Endodermal cell (in vitro differentiated cells): ENCODE measurements at regions not wholly inside any gene's neighbourhood (a gene's known extent, or its start where the extent isn't known, plus 50 kb on each side); places are given as distances from the start of the nearest gene placed in this dataset.

Experiments
- DNase-seq: peaks from one replicate; pipeline ENCODE4 v3.0.0-alpha.2; 2017
- H3K27ac ChIP-seq: 2 replicates; pipeline ENCODE4 v1.5.1; 2013; ENCODE audit warnings: mild to moderate bottlenecking, low read depth, low read length, moderate library complexity
- H3K27me3 ChIP-seq: 2 replicates; pipeline ENCODE4 v1.6.1; 2013; ENCODE audit warnings: mild to moderate bottlenecking, low read length, moderate library complexity; ENCODE audit not compliant: insufficient read depth, control insufficient read depth, poor library complexity, severe bottlenecking
- H3K36me3 ChIP-seq: 2 replicates; pipeline ENCODE4 v1.7.0; 2013; ENCODE audit warnings: mild to moderate bottlenecking, low read length, moderate library complexity; ENCODE audit not compliant: control insufficient read depth, insufficient read depth
- H3K4me1 ChIP-seq: one replicate; pipeline ENCODE4 v1.7.0; 2013; ENCODE audit warnings: low read length; ENCODE audit not compliant: control insufficient read depth, insufficient read depth
- H3K4me3 ChIP-seq: 2 replicates; pipeline ENCODE4 v1.5.1; 2013; ENCODE audit warnings: mild to moderate bottlenecking, low read length, moderate library complexity
- H3K9ac ChIP-seq: 2 replicates; pipeline ENCODE4 v1.6.1; 2013; ENCODE audit warnings: mild to moderate bottlenecking, low read length, moderate library complexity; ENCODE audit not compliant: poor library complexity, severe bottlenecking; ENCODE audit errors: extremely low read depth
- H3K9me3 ChIP-seq: 2 replicates; pipeline ENCODE4 v1.6.1; 2013; ENCODE audit warnings: mild to moderate bottlenecking, low read length, moderate library complexity; ENCODE audit not compliant: control insufficient read depth
- H3K27ac Mint-ChIP-seq: 2 replicates; pipeline ENCODE4 v1.8.0; 2020; ENCODE audit warnings: mixed read lengths
- H3K27me3 Mint-ChIP-seq: 2 replicates; pipeline ENCODE4 v1.8.0; 2021; ENCODE audit warnings: mild to moderate bottlenecking, mixed read lengths; ENCODE audit not compliant: insufficient read depth
- H3K36me3 Mint-ChIP-seq: 2 replicates; pipeline ENCODE4 v1.8.0; 2020; ENCODE audit warnings: low read depth, mixed read lengths
- H3K4me1 Mint-ChIP-seq: 2 replicates; pipeline ENCODE4 v1.8.0; 2020; ENCODE audit warnings: mixed read lengths
- H3K4me3 Mint-ChIP-seq: 2 replicates; pipeline ENCODE4 v1.8.0; 2020; ENCODE audit warnings: mild to moderate bottlenecking, moderate library complexity, mixed read lengths
- H3K9me3 Mint-ChIP-seq: 2 replicates; pipeline ENCODE4 v1.8.0; 2020; ENCODE audit warnings: mild to moderate bottlenecking, mixed read lengths
- WGBS, 2 experiments: methylation state at CpG; one replicate each; pipeline versions ENCODE4 v1.1.5 to v1.1.7; 2013; ENCODE audit warnings: missing lambda C conversion rate in 2 of 2, mixed read lengths in 1 of 2; ENCODE audit not compliant: insufficient coverage in 1 of 2, insufficient read length in 1 of 2; 5-methylcytosine and 5-hydroxymethylcytosine counted together
- TF ChIP-seq, protein P1 (sequence below): fragments of 200-600 bp; sonication (generic); conservative IDR thresholded peaks from 2 replicates; pipeline ENCODE4 v1.5.0; 2021; ENCODE audit warnings: antibody characterized with exemption, mild to moderate bottlenecking

- no peak overlapping the region for H3K27ac Mint-ChIP-seq
- DNase-seq, result no peak
- no peak overlapping the region for H3K4me3 ChIP-seq
- no peaks in the 10 kb centered on the region for H3K4me1 ChIP-seq
- H3K9me3 ChIP-seq, result no peaks in the 10 kb centered on the region
- H3K36me3 ChIP-seq, result no peaks in the 10 kb centered on the region
- WGBS, 2 experiments, result 78 to 91% methylated on average over 3 to 4 of the region's 4 CpGs
- TF ChIP-seq, protein P1, sequence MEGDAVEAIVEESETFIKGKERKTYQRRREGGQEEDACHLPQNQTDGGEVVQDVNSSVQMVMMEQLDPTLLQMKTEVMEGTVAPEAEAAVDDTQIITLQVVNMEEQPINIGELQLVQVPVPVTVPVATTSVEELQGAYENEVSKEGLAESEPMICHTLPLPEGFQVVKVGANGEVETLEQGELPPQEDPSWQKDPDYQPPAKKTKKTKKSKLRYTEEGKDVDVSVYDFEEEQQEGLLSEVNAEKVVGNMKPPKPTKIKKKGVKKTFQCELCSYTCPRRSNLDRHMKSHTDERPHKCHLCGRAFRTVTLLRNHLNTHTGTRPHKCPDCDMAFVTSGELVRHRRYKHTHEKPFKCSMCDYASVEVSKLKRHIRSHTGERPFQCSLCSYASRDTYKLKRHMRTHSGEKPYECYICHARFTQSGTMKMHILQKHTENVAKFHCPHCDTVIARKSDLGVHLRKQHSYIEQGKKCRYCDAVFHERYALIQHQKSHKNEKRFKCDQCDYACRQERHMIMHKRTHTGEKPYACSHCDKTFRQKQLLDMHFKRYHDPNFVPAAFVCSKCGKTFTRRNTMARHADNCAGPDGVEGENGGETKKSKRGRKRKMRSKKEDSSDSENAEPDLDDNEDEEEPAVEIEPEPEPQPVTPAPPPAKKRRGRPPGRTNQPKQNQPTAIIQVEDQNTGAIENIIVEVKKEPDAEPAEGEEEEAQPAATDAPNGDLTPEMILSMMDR, result no peak
- H3K9ac ChIP-seq, result no peak overlapping the region
- no peaks in the 10 kb centered on the region for H3K27me3 ChIP-seq
- H3K4me1 Mint-ChIP-seq, result no peaks in the 10 kb centered on the region
- H3K27me3 Mint-ChIP-seq, result no peaks in the 10 kb centered on the region
- H3K36me3 Mint-ChIP-seq, result no peaks in the 10 kb centered on the region
- H3K9me3 Mint-ChIP-seq, result peaks cover 20% of the 10 kb centered on the region
- no peak overlapping the region for H3K27ac ChIP-seq
- no peak overlapping the region for H3K4me3 Mint-ChIP-seq
Observed at GRCh38 chr13:42466123-42466522, 107.8 kb upstream of the TNFSF11 start.

- no peaks in the 10 kb centered on the region for H3K4me1 ChIP-seq
- H3K36me3 ChIP-seq, result no peaks in the 10 kb centered on the region
- no peaks in the 10 kb centered on the region for H3K9me3 ChIP-seq
- no CpG with 5 or more reads among the region's 1 CpG for WGBS, 2 experiments
- H3K27me3 ChIP-seq, result no peaks in the 10 kb centered on the region
- no peaks in the 10 kb centered on the region for H3K36me3 Mint-ChIP-seq
- H3K27me3 Mint-ChIP-seq, result no peaks in the 10 kb centered on the region
- DNase-seq, result no peak
- H3K4me3 ChIP-seq, result no peak overlapping the region
- TF ChIP-seq, protein P1, result no peak
- H3K27ac Mint-ChIP-seq, result no peak overlapping the region
- no peaks in the 10 kb centered on the region for H3K4me1 Mint-ChIP-seq
- no peak overlapping the region for H3K4me3 Mint-ChIP-seq
- no peak overlapping the region for H3K27ac ChIP-seq
- H3K9me3 Mint-ChIP-seq, result peaks cover 18% of the 10 kb centered on the region
- H3K9ac ChIP-seq, result no peak overlapping the region
Observed at GRCh38 chr13:42466609-42467008, 107.3 kb upstream of the TNFSF11 start.

DNA sequence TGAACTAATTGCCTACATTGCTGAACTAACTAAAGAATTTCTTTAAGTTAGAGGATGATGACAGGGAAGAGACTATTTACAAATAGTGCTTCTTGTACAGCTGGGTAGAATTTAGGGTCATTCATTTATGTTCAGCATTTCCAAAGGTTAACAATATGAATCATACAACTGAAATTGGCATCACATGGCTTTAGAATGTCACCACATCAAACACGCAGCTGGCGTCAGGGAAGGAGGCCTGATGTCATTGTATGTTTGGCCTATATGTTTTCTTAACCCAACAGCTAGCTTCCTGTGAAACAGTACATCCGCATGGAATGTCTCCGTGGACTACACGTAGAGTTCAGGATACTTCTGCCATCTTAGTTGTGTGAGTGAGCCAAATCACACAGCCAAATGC is 99.0 kb upstream of the TNFSF11 start:
- Histone ChIP-seq H3K27ac (no peak overlapping the region), H3K9ac (no peak overlapping the region)
- WGBS, 2 experiments, result 87% methylated on average over 5 of the region's 5 CpGs; no CpG with 5 or more reads in 1 of the 2 experiments

More for the DNA sequence above, 99.0 kb upstream of the TNFSF11 start:
- H3K27ac Mint-ChIP-seq, result no peak overlapping the region
- Histone ChIP-seq H3K4me1 (no peaks in the 10 kb centered on the region), H3K9me3 (peaks cover 14% of the 10 kb centered on the region), H3K27me3 (no peaks in the 10 kb centered on the region), H3K36me3 (no peaks in the 10 kb centered on the region), H3K4me3 (no peak overlapping the region)
- H3K36me3 Mint-ChIP-seq, result no peaks in the 10 kb centered on the region
- peaks cover 2% of the 10 kb centered on the region for H3K4me1 Mint-ChIP-seq
- TF ChIP-seq, protein P1, result no peak
- H3K4me3 Mint-ChIP-seq, result no peak overlapping the region
- H3K27me3 Mint-ChIP-seq, result no peaks in the 10 kb centered on the region
- H3K9me3 Mint-ChIP-seq, result peaks cover 17% of the 10 kb centered on the region
- DNase-seq, result no peak
